ENCODE measurements at regions not wholly inside any gene's neighbourhood (a gene's known extent, or its start where the extent isn't known, plus 50 kb on each side); places are given as distances from the start of the nearest gene placed in this dataset.

GRCh38 chr18:25469489-25469888 lies 117.5 kb upstream of the ZNF521 start:
- H3K27ac ChIP-seq = no peak overlapping the region
- CTCF ChIA-PET = interaction anchor here (0.6 kb wide), 1 partner anchor 26 kb away, joined by 3 read pairs; no protein-coding TSS in a partner anchor

GRCh38 chr18:25467226-25467987 lies 115.4 kb upstream of the ZNF521 start:
- ChIA-PET POLR2A (ENCODE audit: low non-redundant PET) (no interaction called here), CTCF (interaction anchor here (0.7 kb wide), 1 partner anchor 49 kb away, joined by 4 read pairs; no protein-coding TSS in a partner anchor)
- no peak for TF ChIP-seq CTCF (conservative IDR thresholded peaks at IDR 0.05; ENCODE audit: low read depth)
- peak overlapping the region; percentile 22; the same call in 1 of the 2 replicates for H3K27ac ChIP-seq
- no peak for DNase-seq (ENCODE audit: low spot score)

More at GRCh38 chr18:25469489-25469888, 117.5 kb upstream of the ZNF521 start:
- DNase-seq (ENCODE audit: low spot score) = no peak
- POLR2A ChIA-PET (ENCODE audit: low non-redundant PET) = no interaction called here
- TF ChIP-seq CTCF (conservative IDR thresholded peaks at IDR 0.05; ENCODE audit: low read depth) = no peak

- ChIA-PET POLR2A (ENCODE audit: low non-redundant PET) (no interaction called here), CTCF (no interaction called here)
- H3K27ac ChIP-seq = no peak overlapping the region
- no peak for TF ChIP-seq CTCF (conservative IDR thresholded peaks at IDR 0.05; ENCODE audit: low read depth)
- no peak for DNase-seq (ENCODE audit: low spot score)
Measured at GRCh38 chr18:25465152-25465732, 113.3 kb upstream of the ZNF521 start.

GRCh38 chr18:25464227-25464626 lies 112.3 kb upstream of the ZNF521 start:
- ChIA-PET CTCF (no interaction called here), POLR2A (ENCODE audit: low non-redundant PET) (no interaction called here)
- no peak overlapping the region for H3K27ac ChIP-seq
- no peak for TF ChIP-seq CTCF (conservative IDR thresholded peaks at IDR 0.05; ENCODE audit: low read depth)
- no peak for DNase-seq (ENCODE audit: low spot score)

- TF ChIP-seq CTCF (conservative IDR thresholded peaks at IDR 0.05; ENCODE audit: low read depth) = no peak
- ChIA-PET POLR2A (ENCODE audit: low non-redundant PET) (no interaction called here), CTCF (no interaction called here)
- DNase-seq (ENCODE audit: low spot score) = no peak
- H3K27ac ChIP-seq = no peak overlapping the region
Measured at GRCh38 chr18:25463726-25464125, 111.8 kb upstream of the ZNF521 start.

- no peak for TF ChIP-seq CTCF (conservative IDR thresholded peaks at IDR 0.05; ENCODE audit: low read depth)
- no peak overlapping the region for H3K27ac ChIP-seq
- POLR2A ChIA-PET (ENCODE audit: low non-redundant PET) = no interaction called here
- no peak for DNase-seq (ENCODE audit: low spot score)
- CTCF ChIA-PET = no interaction called here
Measured at GRCh38 chr18:25459814-25460213, 107.8 kb upstream of the ZNF521 start.

Data from RWPE1 (cell line).